ENCODE measurements at regions not wholly inside any gene's neighbourhood (a gene's known extent, or its start where the extent isn't known, plus 50 kb on each side); places are given as distances from the start of the nearest gene placed in this dataset.

DNA sequence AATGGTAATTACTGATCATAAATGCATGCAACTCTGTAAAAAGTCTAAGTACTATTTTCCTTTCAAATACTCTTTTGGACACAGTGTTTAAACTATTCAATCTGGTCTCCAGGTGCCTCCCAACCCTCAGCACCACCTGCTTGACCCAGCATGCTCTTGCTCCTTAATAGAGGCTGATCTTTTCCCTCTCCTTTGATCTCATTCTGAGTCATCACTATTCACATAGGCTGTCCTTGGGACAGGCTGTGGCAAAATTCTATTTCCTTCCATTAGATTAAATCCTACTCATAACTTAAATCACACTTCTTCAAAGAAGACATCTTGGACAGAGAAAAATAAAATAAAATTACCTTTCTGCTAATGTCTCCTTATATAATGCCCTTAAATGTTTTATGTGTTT, 199.4 kb upstream of the ST8SIA4 start:
- TF ChIP-seq POLR2A (IDR thresholded peaks at IDR 0.05): no peak
- TF ChIP-seq, protein P1, sequence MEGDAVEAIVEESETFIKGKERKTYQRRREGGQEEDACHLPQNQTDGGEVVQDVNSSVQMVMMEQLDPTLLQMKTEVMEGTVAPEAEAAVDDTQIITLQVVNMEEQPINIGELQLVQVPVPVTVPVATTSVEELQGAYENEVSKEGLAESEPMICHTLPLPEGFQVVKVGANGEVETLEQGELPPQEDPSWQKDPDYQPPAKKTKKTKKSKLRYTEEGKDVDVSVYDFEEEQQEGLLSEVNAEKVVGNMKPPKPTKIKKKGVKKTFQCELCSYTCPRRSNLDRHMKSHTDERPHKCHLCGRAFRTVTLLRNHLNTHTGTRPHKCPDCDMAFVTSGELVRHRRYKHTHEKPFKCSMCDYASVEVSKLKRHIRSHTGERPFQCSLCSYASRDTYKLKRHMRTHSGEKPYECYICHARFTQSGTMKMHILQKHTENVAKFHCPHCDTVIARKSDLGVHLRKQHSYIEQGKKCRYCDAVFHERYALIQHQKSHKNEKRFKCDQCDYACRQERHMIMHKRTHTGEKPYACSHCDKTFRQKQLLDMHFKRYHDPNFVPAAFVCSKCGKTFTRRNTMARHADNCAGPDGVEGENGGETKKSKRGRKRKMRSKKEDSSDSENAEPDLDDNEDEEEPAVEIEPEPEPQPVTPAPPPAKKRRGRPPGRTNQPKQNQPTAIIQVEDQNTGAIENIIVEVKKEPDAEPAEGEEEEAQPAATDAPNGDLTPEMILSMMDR (IDR thresholded peaks at IDR 0.05): no peak

Data from testis (tissue), 2 donors.